Activated gamma-delta T cell treated with anti-CD3 and anti-CD28 coated beads, Interleukin-2, amount 50 U/mL, for 16 hours (primary cell): ENCODE measurements at regions not wholly inside any gene's neighbourhood (a gene's known extent, or its start where the extent isn't known, plus 50 kb on each side); places are given as distances from the start of the nearest gene placed in this dataset.

ENCODE experiments used
- DNase-seq: peaks from one replicate; pipeline ENCODE4 v3.0.0-alpha.2; 2020; ENCODE audit warnings: low read depth

DNA sequence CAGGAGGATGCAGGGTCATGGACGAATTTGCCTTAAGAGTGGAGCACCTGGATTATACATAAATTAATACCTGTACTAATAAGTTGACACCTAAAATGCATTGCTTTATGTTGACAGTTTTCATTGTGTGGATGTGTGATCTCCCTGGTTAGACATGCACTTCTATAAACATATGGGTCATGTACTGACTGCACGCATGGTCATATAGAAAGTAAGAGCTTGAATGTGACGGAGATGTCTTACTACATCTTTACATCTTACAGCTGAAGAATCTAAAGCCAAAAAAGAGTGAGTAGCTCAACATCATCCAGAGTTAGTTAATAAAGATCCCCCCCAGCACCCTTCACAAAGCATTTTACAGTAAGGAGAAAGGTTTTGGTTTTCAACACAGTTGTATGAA lies 408.4 kb upstream of the JARID2 start:
- no peak for DNase-seq

DNA sequence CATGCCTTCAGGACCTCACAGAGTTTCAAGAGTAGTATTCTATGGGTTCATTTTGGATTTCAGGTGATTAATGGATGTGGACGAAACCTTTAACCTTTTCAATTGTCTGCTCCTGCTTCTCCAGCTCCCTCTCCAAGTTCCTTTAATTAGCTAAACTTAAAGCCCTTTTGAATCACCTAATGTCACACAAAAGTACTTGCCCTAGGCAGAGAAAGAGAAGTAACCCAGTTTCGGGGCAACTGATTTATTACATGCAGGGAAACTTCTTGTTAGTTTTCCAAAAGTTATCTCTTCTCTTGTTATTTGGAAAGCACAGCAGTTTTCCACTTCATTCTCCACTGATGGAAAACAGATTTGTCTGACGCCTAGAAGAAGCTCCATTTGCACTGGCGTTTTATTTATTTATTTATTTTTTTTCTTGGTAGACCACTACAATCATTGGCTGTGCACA lies 407.7 kb upstream of the JARID2 start:
- no peak for DNase-seq

DNA sequence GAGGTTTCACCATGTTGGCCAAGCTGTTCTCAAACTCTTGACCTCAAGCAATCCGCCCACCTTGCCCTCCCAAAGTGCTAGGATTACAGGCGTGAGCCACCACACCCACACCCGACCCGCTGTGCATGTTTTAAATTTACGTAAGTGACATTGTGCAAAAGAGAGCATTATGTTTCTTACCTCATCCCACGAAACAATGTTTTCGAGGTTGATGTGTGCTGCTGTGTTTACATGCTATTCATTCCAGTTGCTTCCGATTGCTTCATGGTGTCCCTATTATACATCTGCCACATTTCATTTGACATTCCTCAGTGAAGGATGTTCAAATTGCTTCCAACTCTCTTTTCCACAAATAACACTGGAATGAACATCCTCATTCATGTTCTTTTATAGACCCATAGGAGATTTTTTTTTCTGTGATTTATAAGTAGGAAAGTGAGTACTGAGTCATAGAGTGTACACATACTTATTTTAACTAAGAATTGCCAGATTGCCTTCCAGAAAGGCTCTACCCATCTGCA lies 403.9 kb upstream of the JARID2 start:
- no peak for DNase-seq

DNA sequence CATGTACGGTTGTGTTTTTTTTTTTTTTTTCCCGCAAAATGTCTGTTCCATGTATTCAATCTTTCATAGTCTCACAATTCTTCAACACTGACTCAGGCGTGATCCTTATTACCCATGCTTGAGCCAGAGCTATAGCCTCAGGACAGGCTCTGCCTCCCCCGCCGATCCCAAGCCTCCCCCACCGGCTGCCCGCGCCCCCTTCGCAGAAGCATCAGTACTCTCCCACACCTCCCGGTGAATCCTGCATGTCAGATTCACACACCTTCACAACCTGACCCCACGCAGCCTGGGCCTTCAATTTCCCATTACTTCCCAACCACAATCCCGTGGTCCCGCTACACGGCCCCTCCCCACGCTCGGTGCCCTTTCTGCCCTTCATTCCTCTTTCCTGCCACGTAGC lies 401.5 kb upstream of the JARID2 start:
- DNase-seq, result no peak

DNA sequence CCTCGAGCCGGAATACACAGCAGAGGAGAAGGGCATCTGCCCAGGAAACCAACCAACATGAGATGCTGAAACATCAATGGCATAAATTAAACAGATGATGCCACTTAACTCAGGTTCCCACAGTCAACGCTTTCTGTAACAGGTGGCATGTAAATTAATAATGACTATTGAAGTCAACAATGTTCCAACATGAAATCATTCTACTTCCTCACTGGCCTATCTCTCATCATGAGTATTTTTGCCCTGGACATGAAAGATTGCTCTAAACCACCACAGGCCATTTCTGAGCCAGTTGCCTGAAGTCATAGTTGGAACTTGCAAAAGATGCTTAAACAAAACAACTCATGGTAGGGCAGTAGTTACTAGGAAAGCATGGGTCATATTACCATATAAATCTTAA lies 397.9 kb upstream of the JARID2 start:
- DNase-seq, result no peak

DNA sequence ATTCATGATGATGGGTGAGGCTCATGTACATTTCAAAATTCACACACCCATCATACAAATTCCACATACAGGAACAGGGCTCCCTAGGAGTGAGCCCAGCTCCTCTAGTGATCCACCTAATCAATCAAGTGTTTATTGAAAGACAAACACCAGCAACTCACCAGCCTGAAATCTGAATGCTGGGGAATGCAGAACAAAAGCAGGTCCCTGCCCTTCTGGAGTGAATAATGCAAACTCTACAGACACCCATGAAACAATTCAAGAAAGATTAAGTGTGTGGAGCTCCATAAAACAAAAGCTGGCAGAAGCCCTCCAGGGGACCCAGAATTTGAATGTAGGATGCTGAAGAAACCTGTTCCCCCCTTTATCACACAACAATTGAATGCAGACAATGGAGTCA lies 396.7 kb upstream of the JARID2 start:
- DNase-seq, result no peak

DNA sequence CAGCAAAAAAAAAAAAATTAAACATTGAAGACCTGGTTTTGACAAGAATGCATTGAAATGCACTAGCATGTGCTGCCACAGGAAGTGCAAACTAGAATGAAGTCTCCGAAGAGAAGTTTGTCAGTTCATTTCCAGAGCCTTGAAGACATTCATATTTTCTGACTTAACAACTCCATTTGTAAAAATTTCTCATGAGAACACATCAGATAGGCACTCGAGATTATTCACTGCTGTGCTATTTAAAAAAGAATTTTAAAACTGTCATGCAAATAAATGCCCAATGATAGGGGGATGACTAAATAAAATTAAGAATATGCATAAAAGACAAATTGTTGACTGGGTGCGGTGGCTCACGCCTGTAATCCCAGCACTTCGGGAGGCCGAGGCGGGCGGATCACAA lies 394.6 kb upstream of the JARID2 start:
- no peak for DNase-seq

DNA sequence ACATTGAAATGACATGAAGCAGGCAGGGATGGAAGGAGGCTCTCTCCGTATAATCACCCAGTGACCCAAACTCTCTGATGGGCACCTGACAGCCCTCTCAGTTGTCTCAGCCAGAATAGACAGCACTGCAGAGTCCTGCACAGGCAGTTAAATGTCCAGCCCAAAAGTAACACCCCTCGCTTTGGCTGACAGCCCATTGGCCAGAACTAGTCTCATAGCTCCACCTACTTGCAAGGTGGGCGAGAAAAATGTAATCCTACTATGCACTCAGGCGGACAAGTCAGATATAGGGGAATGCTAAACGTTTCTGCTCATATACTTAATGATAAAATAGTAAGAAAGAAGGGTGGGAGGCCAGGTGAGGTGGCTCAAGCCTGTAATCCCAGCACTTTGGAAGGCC lies 393.5 kb upstream of the JARID2 start:
- DNase-seq, result no peak

DNA sequence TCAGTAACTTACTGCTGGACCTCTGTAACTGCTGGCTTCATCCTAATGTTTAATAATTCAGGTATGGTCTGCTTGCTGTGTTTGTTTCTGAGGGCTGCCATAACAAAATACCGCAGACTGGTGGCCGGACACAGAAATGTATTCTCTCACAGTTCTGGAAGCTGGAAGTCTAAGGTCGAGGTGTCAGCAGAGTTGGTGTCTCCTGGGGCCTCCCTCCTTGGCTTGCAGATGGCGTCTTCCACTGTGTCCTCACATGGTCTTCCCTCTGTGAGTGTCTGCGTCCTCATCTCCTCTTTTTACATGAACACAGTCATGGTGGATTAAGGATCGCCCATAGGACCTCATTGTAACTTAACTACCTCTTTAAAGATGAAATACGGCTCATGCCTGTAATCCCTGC lies 389.7 kb upstream of the JARID2 start:
- DNase-seq, result no peak

DNA sequence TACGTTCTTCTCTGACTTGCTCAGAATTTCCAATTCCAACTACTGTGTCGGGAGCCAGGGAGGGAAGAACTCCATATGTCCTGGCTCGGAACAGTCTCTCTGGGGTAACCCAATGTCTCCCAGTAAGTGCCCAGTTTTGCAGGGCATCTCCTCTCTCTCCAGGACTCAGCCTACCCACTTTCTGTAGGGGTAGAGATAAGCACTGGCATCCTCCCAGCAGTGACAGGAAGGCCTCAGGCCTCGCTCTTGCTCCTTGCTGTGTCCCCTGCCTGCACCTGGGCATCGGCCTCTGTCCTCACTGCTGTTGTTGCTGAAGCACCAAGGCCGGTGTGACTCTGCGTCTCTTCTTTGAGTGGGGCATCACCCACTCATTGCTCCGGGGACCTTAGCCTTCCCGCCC lies 388.9 kb upstream of the JARID2 start:
- DNase-seq, result no peak

DNA sequence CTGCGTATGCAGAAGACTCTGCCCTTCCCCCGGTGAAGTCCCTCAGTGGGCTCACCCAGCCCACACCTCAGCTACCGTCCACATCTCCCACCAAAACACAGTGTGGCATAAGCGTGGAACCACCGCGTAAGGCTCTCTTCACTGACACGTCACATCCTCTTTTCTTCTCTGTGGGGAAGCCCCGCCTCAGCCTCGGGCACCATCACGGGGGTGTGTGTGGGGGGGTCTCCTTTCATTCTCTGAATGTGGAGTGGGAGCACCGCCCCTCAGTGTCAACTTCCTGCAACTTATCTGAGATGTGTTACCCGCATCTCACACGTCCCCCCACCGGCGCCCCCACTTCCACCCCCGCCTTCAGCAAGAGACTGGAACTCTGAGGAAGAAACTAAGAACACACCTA lies 388.4 kb upstream of the JARID2 start:
- peak; percentile 82 for DNase-seq

DNA sequence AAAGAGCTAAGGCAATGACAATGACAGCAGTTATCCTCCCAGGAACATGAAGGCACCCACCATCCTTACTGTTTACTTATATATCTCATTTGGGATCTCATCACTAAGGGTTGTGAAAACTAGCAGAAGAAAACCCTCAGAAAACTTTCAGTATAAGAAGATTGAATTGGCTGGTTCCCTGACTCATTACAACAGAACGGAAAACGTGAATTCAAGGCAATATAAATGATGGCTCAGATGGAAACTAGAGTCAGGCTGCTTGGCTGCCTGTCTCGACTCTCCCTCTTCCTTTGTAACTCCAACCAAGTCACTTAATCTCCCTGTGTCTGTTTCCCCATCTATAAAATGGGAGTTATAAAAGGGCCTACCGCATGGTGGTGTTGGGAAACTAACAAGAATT lies 387.1 kb upstream of the JARID2 start:
- DNase-seq, result no peak

DNA sequence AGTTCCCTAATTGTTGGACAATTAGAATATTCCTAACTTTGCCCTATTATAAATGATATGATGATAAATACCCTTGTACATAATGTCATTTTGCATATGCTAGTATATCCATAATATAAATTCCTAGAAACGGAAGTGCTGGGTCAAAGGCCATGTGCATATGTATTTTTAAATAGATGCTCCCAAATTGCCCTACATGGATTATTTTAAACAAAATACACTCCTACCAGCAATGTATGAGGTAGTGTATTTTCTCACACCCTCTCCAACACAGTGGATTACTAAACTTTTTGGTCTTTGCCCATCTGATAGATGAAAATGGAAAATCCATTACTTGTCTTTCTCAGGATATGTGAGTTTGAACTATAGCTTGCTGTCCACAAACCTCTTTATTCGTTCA lies 385.1 kb upstream of the JARID2 start:
- no peak for DNase-seq

DNA sequence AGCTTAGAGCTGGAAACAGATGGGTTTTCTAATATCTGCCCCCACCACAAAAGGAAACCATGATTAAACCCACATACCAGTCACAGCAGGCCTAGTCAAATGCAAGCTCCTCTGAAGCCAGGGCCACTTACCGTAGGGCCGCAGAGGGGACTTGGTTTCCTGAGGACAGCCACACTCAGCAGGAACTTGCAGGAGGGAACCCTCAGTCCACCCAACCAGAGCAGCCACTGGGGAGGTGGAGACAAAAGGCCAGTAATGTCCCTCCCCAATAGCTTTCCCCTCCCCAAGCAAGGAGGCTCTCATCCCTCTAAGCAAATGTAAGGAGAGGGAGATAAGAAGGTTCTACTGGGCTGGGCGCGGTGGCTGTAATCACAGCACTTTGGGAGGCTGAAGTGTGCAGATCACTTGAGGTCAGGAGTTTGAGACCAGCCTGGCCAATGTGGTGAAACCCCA lies 384.4 kb upstream of the JARID2 start:
- no peak for DNase-seq

DNA sequence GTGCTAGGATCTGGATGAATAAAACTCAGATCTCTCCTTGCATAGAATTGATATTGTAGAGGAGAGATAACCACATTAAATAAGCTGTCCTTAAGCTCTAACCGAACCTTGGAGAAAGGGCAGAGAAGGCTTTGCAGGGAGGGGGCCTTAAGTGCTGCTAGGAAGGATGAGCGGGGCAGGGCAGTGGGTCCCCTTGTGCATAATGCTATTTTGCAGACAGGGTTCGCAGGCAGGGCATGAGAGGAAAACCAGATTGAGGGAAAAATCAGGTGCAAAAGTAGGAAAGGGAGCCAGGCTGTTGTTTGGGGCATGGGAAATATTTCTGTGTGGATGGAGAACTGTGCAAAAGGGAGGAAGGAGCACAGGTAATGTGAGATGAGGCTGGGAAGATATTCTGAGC lies 383.0 kb upstream of the JARID2 start:
- DNase-seq, result no peak

DNA sequence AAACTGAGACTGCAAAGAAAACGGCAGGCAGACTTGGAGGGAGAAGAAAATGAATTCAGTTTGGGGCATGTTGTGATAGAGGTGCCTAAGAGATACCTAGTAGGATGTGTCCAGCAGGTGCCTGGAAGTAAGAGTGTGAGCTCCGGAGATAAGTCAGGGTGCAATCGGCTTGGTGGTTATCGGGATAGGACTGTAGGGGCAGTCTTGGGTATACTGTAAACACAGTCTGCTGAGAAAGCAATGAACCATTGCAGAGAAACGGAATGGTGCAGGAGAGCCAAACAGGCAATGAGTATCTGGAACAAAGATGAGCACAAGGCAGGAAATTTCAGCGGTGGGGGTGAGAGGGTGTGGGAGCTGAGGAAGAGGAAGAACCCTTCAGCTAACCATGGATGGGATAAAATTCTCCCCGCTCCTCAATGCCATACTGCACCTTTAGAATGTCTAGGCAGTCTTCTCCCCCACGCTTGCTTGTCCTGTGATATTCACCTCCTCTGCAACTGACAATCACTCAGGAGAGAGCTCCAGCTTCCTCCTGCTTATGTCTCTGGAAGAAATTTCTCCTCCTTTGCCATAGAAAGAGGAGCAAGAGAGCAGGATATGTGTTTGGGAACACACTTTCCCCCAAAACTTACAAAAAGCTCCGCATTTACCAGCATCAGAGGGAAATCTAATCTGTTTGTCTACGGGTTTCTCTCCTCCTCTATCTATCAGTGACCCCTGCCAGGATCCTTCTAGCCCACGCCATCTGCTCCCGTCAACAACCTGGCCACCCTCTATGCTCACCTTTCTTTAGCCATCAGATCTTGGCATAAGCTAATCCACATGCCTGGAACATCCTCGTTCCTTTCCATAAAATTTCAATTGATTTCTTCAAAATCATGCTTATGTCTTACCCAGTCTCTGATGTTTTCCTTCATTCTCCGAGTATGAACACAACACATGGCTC lies 381.7 kb upstream of the JARID2 start:
- DNase-seq, result no peak

DNA sequence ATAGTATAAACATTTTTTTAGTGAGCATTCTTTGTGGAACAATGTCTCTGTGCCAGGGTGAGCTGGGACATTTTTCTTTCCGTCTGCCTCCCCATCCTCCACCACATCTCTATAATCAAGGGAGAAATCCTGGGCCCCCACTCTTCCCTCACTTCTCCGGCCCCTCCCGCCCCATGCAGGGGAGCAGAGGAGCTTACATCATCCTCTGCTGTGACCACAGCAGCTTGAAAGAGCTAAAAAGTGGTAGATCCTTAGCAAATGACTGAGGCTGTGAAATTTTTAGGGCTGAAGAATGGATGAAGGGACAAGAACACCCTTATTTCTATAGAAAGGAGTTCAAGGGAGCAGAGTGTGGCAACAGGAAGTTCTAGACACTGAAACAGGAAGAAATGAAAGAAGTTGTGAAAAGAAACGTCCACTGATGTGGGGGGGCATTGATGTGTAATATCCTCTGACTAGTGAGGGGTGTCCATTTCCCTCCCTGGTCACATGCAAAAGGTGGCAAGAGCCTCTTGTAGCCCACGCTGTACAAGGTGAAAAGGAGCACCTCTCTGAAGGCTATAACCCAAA lies 380.3 kb upstream of the JARID2 start:
- DNase-seq, result no peak

DNA sequence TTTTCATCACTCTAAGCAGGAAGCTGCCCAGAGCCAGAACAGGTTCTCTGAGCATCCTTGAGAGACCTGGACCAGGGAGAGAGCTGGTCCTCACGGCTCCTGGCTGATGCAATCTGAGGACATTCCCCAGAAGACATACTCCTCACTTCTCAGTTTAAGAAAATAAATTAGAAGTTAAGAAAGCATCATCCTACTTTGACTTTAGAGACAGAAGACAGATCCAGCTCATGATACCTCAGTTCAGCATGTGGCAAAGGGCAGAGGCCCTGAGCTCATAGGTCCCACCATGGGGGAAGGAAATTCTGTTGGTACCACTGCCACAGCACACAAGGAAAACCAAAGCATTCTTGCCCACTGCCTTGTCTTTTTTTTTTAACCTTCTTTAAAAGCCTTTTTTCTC lies 378.1 kb upstream of the JARID2 start:
- DNase-seq, result no peak

DNA sequence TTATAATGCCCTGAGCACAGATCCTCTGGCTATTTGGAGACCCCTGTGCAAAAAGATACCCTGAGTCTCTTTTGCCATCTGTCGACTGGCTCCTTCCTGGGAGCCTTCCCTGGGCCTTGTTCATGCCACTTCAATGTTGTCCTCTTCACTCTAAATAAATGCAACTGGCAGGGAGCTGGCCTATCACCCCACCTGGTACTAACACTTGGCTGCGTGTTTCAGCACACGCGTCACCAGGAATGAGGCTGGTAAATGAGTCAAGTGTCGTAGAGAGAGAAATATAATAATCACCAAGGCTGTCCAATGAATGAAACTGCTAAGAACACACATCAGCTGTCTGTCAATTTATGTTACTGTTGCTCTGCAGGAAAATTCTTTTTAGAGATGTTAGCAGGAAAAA lies 374.6 kb upstream of the JARID2 start:
- no peak for DNase-seq

DNA sequence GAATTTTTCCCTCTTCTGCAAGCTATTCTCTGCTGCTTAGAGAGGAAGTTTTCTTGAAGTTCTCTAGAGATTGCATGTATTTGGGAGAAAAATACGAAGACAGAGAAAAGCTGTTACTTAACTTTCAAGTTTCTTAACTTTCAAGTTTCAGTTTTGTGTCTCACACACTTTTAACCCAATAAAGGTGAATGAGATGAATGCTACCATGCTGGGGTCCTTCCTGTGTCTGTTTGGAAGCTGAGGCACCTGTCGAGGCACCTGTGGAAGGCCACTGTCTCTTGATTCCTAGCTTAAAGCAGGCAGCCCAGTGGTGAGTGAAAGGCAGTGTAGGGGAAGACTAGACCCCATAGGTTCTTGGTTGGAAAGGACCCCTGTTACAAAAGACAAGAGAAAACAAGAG lies 372.8 kb upstream of the JARID2 start:
- DNase-seq, result no peak

DNA sequence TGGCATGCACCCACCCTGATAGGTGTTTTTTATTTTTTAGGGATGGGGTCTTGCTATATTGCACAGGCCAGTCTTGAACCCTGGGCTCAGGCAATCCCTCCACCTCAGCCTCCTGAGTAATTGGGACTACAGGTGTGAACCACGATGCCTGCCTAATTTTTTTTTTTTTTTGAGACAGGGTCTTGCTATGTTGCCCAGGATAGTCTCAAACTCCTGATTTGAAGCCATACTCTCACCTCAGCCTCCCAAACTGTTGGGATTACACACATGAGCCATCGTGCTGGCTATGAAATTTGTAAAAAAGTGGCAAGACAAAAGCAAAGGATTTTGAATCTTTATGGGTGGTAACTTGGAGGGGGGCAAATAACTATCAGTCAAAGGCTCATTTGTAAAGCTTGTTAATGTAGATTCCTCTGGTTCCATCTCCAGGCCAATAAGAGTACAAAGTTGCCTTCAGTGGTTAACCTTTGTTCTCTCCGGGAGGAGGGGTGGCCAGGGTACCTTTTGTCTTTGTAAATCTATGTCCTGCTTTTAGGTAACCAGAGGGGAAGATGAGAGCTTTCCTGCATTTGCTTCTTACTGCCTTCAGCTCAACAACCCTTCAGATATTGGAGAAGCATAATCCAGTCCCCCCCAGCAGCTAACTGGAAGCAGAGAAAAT lies 372.0 kb upstream of the JARID2 start:
- DNase-seq, result no peak

DNA sequence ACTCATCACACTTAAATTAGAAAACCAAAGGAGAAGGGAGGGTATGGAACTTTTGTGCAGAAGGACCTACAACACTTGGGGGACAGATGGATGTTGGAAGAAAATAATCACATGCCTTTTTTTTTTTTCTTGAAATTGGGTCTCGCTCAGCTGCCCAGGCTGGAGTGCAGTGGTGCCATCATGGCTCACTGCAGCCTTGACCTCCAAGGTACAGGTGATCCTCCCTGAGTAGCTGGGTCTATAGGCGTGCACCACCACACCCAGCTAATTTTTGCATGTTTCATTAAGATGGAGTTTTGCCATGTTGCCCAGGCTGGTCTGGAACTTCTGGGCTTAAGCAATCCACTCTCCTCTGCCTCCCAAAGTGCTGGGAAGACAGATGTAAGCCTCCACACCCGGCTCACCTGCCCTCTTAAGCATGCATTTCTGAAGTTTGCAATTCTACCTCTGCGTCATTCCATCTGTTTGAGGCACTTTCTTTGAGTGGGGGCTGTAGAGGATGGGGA lies 370.8 kb upstream of the JARID2 start:
- DNase-seq, result no peak
